PC-9 (cell line): ENCODE measurements at regions not wholly inside any gene's neighbourhood (a gene's known extent, or its start where the extent isn't known, plus 50 kb on each side); places are given as distances from the start of the nearest gene placed in this dataset.

Experiments used
- CTCF ChIP-seq: fragments of 200-600 bp; sonication (generic); conservative IDR thresholded peaks from 2 replicates; pipeline ENCODE4 v1.6.1; 2017; ENCODE audit warnings: mixed run types, antibody characterized with exemption, mild to moderate bottlenecking, moderate library complexity
- EZH2 ChIP-seq: fragments of 200-600 bp; sonication (generic); IDR thresholded peaks from 2 replicates; pipeline ENCODE4 v1.8.0; 2017; ENCODE audit warnings: antibody characterized with exemption, low read depth

- TF ChIP-seq CTCF, result no peak
- no peak for TF ChIP-seq EZH2
These were observed 108.7 kb upstream of the PFKP start for GRCh38 chr10:2958659-2959058.
